SK-N-SH (cell line): ENCODE measurements at regions not wholly inside any gene's neighbourhood (a gene's known extent, or its start where the extent isn't known, plus 50 kb on each side); places are given as distances from the start of the nearest gene placed in this dataset.
A peak's percentile ranks its signal among the peaks of the same experiment; 100 is the strongest.
"Not testable (repeated sequence)": the region's sequence is repeated elsewhere in the genome, so short reads cannot be mapped to it uniquely, and the experiment has no call there.

Source experiments
- CTCF ChIA-PET: fragments of 300-600, 350-600 bp; formaldehyde crosslinking; extraction: SDS; loops from one replicate; lab custom pipeline; 2021; lab: Yijun Ruan, JAX
- POLR2A ChIA-PET: fragments of 350-600 bp; sonication (Branson Sonifier 250); formaldehyde crosslinking; extraction: SDS; loops from one replicate; lab custom pipeline; 2020; ENCODE audit warnings: antibody characterized with exemption, inconsistent platforms; lab: Yijun Ruan, JAX
- DNase-seq: peaks from one replicate; pipeline ENCODE4 v3.0.0; 2012
- H2AFZ ChIP-seq: fragments of 200-600 bp; sonication (generic); 2 replicates; pipeline ENCODE4 v1.8.1; 2016; ENCODE audit warnings: antibody characterized with exemption, mild to moderate bottlenecking, low read depth
- H3F3A ChIP-seq: fragments of 200-600 bp; sonication (generic); replicated peaks from 2 replicates; pipeline ENCODE3; 2016; ENCODE audit warnings: antibody characterized with exemption, mild to moderate bottlenecking; ENCODE audit not compliant: insufficient read depth
- H3K27ac ChIP-seq, 2 experiments: fragments of 200-500 bp in 1 of 2; fragments of 200-600 bp in 1 of 2; sonication (Bioruptor generic) in 1 of 2; sonication (generic), shearing (Covaris generic) in 1 of 2; 2 replicates each; pipeline versions ENCODE4 v1.5.1 to v1.6.1; 2014 to 2016; ENCODE audit warnings: low read depth in 2 of 2, inconsistent platforms in 1 of 2, low read length in 1 of 2, mild to moderate bottlenecking in 1 of 2, mixed read lengths in 1 of 2
- H3K27me3 ChIP-seq: fragments of 200-600 bp; sonication (generic), shearing (Covaris generic); 2 replicates; pipeline ENCODE4 v1.6.1; 2016; ENCODE audit warnings: mixed run types; ENCODE audit not compliant: insufficient read depth
- H3K36me3 ChIP-seq, 2 experiments: fragments of 200-500 bp in 1 of 2; fragments of 200-600 bp in 1 of 2; sonication (Bioruptor generic) in 1 of 2; sonication (generic) in 1 of 2; replicated peaks in 1 of 2; 2 replicates each; pipeline versions ENCODE3 to v1.5.1; 2014 to 2016; ENCODE audit warnings: low read length in 1 of 2, mild to moderate bottlenecking in 1 of 2; ENCODE audit not compliant: insufficient read depth in 2 of 2, control insufficient read depth in 1 of 2
- H3K4me1 ChIP-seq, 2 experiments: fragments of 200-500 bp in 1 of 2; fragments of 200-600 bp in 1 of 2; sonication (Bioruptor generic) in 1 of 2; sonication (generic), shearing (Covaris generic) in 1 of 2; 2 replicates each; pipeline versions ENCODE4 v1.5.1 to v1.6.1; 2014 to 2016; ENCODE audit warnings: low read depth in 1 of 2, low read length in 1 of 2, mixed run types in 1 of 2; ENCODE audit not compliant: insufficient read depth in 2 of 2, control insufficient read depth in 1 of 2
- H3K4me2 ChIP-seq: fragments of 200-600 bp; sonication (generic), shearing (Covaris generic); 2 replicates; pipeline ENCODE4 v1.6.1; 2017; ENCODE audit warnings: mixed run types
- H3K4me3 ChIP-seq, 2 experiments: fragments of 200-500 bp in 1 of 2; fragments of 200-600 bp in 1 of 2; sonication (Bioruptor generic) in 1 of 2; sonication (generic), shearing (Covaris generic) in 1 of 2; 2 replicates each; pipeline versions ENCODE4 v1.5.1 to v1.8.1; 2014 to 2016; ENCODE audit warnings: low read depth in 2 of 2, inconsistent platforms in 1 of 2, low read length in 1 of 2, mild to moderate bottlenecking in 1 of 2, mixed read lengths in 1 of 2, moderate library complexity in 1 of 2
- H3K79me2 ChIP-seq: fragments of 200-600 bp; sonication (generic); 2 replicates; pipeline ENCODE4 v1.8.1; 2017; ENCODE audit warnings: mild to moderate bottlenecking; ENCODE audit not compliant: insufficient read depth
- H3K9ac ChIP-seq: fragments of 200-600 bp; sonication (generic); 2 replicates; pipeline ENCODE4 v1.6.1; 2017; ENCODE audit warnings: mixed run types
- H3K9me2 ChIP-seq: fragments of 200-600 bp; sonication (generic); 2 replicates; pipeline ENCODE4 v1.6.1; 2017; ENCODE audit warnings: mixed run types
- H3K9me3 ChIP-seq: fragments of 200-600 bp; sonication (generic); 2 replicates; pipeline ENCODE4 v1.6.1; 2017; ENCODE audit warnings: mixed run types, mild to moderate bottlenecking, moderate library complexity
- H4K20me1 ChIP-seq: fragments of 200-600 bp; sonication (generic); 2 replicates; pipeline ENCODE4 v1.6.1; 2017; ENCODE audit warnings: mild to moderate bottlenecking, mixed run types; ENCODE audit not compliant: insufficient read depth
- WGBS: methylation state at CpG from one replicate; pipeline ENCODE4 v1.1.6; 2017; ENCODE audit warnings: low lambda C conversion rate; 5-methylcytosine and 5-hydroxymethylcytosine counted together

DNA sequence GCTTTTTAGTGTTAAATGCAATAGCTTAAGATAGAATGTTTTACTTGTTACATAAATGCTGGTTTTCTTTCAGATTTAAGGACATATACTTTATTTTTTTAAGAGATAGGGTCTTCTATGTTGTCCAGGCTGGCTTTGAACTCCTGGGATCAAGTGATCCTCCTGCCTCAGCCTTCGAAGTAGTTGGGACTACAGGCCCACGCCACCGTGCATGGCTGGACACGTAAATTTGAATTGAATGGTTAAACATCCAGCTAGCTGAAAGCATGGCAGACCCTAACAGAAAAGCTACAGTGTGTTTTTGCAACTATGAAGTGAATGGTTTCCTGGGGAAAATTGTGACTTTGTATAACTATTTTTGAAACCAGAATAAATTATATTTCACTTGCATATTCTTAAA, 2888.6 kb downstream of the RPIA start:
- DNase-seq, H3F3A ChIP-seq, H3K9ac ChIP-seq, H3K27ac ChIP-seq, H3K4me1 ChIP-seq, H4K20me1 ChIP-seq, H3K27me3 ChIP-seq, H3K9me3 ChIP-seq, H3K4me2 ChIP-seq, H3K9me2 ChIP-seq, H2AFZ ChIP-seq, POLR2A ChIA-PET, H3K79me2 ChIP-seq, H3K36me3 ChIP-seq, CTCF ChIA-PET, H3K4me3 ChIP-seq: not testable (repeated sequence)
- 51% methylated on average over 4 of the region's 4 CpGs for WGBS

DNA sequence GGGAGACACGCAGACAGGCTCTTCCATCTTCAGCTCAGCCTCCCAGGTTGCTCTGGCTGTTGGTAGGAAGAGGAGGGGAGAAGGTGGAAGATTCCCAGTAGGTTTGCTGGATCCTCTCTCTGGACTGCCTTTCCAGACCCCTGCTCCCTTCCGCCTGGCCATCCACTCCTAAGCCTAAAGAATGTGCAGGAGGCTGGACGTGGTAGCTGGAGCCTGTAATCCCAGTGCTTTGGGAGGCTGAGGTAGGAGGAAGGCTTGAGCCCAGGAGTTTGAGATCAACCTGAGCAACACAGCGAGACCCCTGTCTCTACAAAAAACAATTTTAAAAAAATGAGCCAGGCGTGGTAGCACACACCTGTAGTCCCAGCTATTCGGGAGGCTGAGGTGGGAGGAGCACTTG, 2895.6 kb downstream of the RPIA start:
- H3K9ac ChIP-seq, H3K4me2 ChIP-seq, H3K36me3 ChIP-seq, H3K27ac ChIP-seq, H3K4me3 ChIP-seq, CTCF ChIA-PET, H2AFZ ChIP-seq, H3K4me1 ChIP-seq, H4K20me1 ChIP-seq, H3K9me2 ChIP-seq, H3K9me3 ChIP-seq, H3K79me2 ChIP-seq, POLR2A ChIA-PET, DNase-seq, H3F3A ChIP-seq: not testable (repeated sequence)
- 40% methylated on average over 6 of the region's 6 CpGs for WGBS
- peaks cover 36% of the 10 kb centered on the region for H3K27me3 ChIP-seq

DNA sequence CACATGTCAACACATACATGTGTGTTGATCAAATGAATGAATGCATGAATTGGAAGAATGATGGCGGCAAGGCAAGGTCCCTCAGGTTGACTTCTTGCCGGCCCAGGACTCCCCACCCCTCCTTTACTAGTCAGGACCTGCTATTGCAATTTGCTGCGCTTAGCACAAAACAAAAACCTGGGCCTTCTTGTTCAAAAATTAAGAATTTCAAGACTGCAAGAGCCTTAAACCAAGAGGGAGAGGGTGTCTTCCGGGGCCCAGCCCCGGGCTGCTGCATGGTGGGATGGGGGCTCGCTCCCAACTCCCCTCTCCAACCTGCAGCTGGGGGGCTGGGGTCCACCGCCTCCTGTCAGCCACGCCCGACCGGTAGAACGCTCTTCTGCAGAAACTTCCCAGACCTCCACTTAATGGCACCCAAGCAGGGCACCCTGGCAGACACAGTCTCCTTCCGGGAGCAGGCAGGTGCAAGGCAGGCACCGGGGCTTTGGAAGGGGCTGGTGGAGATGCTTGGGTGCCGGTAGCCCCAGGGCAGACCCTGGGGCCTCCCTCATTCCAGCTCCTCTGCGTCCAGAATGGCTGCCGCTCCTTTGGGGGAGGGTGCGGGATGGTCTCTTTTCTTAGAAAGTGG, 2896.5 kb downstream of the RPIA start:
- H3K9me3 ChIP-seq, H3K4me1 ChIP-seq, H3K36me3 ChIP-seq, H4K20me1 ChIP-seq, H3K79me2 ChIP-seq, H3K9me2 ChIP-seq, H3F3A ChIP-seq, H3K9ac ChIP-seq, H3K4me2 ChIP-seq, H2AFZ ChIP-seq, CTCF ChIA-PET, H3K4me3 ChIP-seq, POLR2A ChIA-PET, H3K27ac ChIP-seq: not testable (repeated sequence)
- DNase-seq, result peak; percentile 26
- peaks cover 36% of the 10 kb centered on the region for H3K27me3 ChIP-seq
- 54% methylated on average over 17 of the region's 17 CpGs for WGBS

DNA sequence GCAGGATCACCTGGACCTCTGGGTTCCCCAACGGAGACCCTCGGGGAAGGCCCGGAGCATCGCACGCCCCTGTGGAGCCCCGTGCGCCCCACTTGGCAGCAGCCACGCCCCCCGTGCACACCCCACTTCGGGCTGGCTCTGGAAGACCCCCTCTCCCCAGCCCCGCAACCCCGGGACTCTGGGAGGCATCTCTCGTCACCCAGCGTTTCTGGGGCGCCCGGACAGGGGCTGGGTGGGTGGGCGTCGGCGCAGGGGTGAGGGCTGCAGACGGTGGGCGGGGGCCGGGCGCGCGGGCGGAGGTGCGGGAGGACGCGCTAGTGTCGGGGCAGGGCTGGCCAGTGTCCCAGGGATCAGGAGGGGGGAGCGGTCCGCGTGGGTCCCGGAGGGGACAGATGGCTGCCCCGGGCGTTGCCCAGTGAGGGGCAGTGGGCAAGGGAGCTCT, 2897.3 kb downstream of the RPIA start:
- peaks cover 36% of the 10 kb centered on the region for H3K27me3 ChIP-seq
- H3K4me1 ChIP-seq, H3K9ac ChIP-seq, H3K79me2 ChIP-seq, H3F3A ChIP-seq, H3K36me3 ChIP-seq, H3K9me3 ChIP-seq, H3K9me2 ChIP-seq, H3K27ac ChIP-seq, CTCF ChIA-PET, H3K4me3 ChIP-seq, H3K4me2 ChIP-seq, H4K20me1 ChIP-seq, POLR2A ChIA-PET, H2AFZ ChIP-seq: not testable (repeated sequence)
- WGBS, result 30% methylated on average over 35 of the region's 36 CpGs
- DNase-seq, result peak; percentile 31

DNA sequence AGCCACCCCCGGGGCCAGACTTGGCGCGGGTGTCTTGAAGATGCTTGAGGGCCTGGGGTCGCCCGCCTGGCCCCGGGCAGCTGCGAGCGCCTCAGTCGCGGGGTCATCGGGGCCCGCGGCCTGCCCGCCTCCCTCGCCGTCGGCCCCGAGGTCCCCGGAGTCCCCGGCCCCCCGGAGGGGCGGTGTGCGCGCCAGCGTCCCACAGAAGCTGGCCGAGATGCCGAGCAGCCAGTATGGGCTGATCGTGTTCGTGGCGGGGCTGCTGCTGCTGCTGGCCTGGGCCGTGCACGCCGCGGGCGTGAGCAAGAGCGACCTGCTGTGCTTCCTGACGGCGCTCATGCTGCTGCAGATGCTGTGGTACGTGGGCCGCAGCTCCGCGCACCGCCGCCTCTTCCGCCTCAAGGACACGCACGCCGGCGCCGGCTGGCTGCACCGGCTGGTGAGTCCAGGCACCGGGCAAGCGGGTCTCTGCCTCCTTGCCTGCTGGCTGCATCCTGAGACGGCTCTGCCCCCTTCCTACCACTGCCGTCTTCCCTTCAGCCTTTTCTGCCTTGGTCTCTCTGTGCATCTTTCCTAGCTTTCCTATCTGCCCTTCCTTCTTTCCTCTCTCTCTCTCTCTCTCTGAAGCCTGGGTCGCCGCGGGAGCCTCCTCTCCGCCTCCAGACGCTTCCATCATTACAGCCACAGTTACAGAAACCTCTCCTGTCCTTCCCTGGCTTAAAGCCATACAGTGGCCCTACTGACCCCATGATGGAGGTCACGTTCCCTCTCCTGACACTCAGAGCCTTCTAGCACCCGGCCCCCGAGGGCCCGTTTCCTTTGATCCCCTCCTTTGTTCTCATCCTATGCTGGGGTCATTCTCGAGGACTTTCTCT, 2898.2 kb downstream of the RPIA start:
- H3K4me3 ChIP-seq, result peak overlapping the region in 1 of 2 experiments; percentile 28; a peak in 1 of 4 replicates
- H3K4me1 ChIP-seq, H4K20me1 ChIP-seq, H3K27ac ChIP-seq, H3K9me2 ChIP-seq, H3K9me3 ChIP-seq, H3K9ac ChIP-seq, CTCF ChIA-PET, H2AFZ ChIP-seq, H3F3A ChIP-seq, H3K79me2 ChIP-seq, H3K4me2 ChIP-seq, H3K36me3 ChIP-seq, POLR2A ChIA-PET: not testable (repeated sequence)
- H3K27me3 ChIP-seq, result peaks cover 36% of the 10 kb centered on the region
- DNase-seq, result peak; percentile 40
- WGBS, result 22% methylated on average over 49 of the region's 65 CpGs

DNA sequence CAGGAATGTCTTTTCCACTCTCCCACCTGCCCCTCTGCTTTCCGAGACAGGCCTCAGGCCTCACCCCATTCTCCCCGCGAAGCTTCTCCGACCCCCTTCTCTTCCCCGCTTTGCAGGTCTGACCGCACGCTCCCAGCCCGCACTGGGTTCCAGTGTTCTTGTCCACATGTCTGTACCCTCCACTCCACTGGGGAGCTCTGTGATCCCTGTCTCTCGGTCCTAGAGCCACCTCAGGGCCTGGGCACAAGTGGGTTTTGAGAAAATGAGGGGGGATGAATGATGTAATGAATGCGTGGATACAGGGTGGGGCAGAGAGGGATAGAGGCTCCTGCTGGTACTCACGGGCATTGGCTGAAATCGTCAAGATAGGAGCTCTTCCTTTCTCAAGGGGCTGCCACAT, 2898.9 kb downstream of the RPIA start:
- H3K9me2 ChIP-seq, H3K4me3 ChIP-seq, H3K79me2 ChIP-seq, H3K4me2 ChIP-seq, H3K9ac ChIP-seq, H3K36me3 ChIP-seq, H3K27ac ChIP-seq, POLR2A ChIA-PET, H3F3A ChIP-seq, H3K9me3 ChIP-seq, CTCF ChIA-PET, H2AFZ ChIP-seq, H3K4me1 ChIP-seq, H4K20me1 ChIP-seq: not testable (repeated sequence)
- H3K27me3 ChIP-seq, result peaks cover 36% of the 10 kb centered on the region
- WGBS, result 79% methylated on average over 12 of the region's 12 CpGs
- DNase-seq, result peak; percentile 13
